ENCODE measurements at regions not wholly inside any gene's neighbourhood (a gene's known extent, or its start where the extent isn't known, plus 50 kb on each side); places are given as distances from the start of the nearest gene placed in this dataset.
A peak's percentile ranks its signal among the peaks of the same experiment; 100 is the strongest.
"Not testable (repeated sequence)": the region's sequence is repeated elsewhere in the genome, so short reads cannot be mapped to it uniquely, and the experiment has no call there.

DNA sequence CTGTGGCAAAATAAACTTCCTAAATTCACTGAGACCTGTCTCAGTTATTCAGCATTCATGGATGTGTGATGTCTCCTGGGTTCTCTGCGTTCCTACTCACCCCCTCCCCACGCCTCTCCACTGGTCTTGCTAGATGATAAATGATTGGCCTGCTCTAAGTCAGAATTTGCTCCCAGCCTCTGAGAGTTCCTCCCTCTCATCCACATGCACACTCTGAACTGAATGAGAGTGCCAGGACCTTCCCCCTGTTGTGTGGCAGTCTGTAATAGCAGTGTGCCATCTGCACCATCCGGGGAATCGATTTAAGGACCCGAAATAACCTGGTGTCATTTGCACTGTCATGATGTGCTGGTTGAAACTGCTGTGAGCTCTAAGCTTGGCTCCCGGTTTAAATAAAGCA, 135.8 kb upstream of the AFDN start:
- no peak for DNase-seq

DNA sequence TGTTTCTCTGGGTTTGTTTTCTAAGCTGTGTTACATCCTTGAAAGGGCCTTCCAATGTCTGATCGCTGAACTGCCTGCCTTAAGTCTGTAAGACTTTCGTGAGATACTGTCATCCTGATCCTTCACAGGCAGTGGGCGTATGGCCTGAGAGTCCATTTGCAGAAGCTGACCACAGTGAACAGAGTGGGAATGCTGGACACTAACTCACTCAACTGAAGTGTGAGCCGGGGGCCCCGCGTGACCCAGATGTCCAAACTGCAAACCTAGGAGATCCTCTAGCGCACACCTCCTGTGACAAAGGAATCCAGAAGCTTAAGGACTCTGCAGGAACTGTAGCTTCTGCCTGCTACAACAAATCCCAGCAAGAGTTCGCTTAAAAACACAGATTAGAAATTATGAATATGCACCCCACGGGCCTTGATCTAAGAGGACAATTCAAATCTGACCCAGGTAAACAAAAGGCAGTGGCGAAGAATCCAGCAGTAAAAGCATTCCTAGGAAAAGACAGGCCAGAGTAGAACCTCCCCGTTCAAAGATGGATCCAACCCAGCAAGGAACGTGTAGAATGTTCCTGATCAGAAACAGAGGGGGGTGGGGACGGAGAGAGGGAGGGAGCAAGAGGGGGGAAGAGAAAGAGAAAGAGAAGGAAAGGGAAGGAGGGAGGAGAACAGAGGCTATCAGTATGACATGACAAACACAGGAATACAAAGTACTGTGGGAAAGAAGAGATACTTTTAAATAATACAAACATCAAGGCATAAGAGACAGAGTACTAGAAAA, 135.0 kb upstream of the AFDN start:
- no peak for DNase-seq

DNA sequence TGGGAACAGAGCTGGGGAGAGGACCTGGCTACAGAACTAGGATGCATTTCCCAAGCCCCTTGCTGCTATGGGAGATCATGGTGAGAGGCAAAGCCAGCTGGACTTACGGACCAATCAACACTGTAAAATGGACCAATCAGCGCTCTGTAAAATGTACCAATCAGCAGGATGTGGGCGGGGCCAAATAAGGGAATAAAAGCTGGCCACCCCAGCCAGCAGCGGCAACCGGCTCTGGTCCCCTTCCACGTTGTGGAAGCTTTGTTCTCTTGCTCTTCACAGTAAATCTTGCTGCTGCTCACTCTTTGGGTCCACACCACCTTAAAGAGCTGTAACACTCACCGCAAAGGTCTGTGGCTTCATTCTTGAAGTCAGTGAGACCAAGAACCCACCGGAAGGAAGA, 133.2 kb upstream of the AFDN start:
- DNase-seq: not testable (repeated sequence)

DNA sequence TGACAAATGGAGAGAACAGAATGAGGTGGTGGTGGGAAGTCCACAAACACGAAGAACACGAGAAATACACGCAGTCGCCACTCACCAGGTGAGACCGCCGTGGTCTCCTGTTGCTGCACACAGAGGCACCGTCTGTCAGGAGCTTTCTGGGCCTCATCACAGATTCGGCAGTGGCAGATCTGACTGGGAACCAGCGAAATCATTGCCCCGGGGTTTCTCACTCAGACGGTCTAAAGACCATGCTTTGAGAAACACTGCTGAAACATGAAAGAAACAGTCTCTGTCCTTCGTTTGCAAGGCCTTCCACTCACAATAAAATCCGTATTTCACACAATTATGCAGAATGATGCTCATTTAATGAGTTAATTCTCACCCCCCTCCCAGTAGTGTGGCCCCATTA, 130.9 kb upstream of the AFDN start:
- DNase-seq: no peak

DNA sequence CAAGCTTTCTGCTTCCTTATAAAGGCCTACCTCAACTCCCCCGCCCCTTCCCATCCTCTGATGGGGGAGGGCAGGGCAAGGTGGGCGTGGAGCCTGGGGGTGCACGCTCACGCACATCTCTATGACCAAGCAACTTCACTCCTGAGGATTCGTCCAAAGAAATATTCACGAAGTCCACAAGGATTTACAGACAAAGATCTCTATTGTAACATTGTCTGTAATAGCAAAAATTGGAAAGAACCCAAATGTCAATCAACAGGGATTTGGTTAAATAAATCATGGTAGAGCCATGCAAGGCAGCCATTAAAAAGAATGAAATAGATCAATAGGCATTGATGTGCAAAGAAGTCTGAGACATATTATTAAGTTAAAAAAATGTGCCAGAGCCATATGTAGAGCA, 130.4 kb upstream of the AFDN start:
- DNase-seq: no peak

DNA sequence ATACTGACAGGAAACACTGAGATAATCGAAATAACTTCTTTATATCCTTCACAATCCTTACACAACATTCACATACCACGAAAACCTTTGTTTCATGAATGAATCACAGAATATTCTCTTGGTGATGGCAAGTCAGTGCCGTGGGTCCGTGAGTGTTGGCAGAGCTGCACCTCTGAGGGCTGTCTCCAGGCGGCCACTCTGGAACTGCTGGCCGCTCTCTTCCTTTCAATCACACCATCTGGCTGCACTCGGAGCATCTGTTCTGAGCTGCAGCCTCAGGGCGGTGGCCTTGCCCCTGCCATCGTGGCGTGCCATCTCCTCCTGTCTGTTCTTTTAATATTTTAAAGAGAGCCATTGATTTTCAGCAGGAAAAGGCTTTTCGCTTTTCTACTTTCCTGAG, 129.4 kb upstream of the AFDN start:
- no peak for DNase-seq

DNA sequence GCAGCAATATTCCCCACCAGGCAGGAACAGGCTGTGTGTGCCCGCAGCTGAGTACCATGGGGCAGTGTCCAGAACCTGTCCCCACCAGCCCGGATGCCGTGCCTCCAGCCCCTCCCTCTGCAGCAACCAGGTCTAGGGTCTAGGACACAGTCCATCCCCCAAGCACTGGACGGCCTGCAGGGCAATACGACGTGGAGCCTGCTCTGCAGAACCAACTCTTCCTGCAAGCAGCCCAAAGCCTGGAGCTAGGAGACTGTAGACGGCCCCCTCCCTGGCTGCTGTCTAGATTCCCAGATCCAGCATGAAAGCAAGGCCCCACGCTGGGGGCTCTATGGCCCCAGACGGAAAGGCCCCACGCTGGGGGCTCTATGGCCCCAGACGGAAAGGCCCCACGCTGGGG, 128.2 kb upstream of the AFDN start:
- no peak for DNase-seq

DNA sequence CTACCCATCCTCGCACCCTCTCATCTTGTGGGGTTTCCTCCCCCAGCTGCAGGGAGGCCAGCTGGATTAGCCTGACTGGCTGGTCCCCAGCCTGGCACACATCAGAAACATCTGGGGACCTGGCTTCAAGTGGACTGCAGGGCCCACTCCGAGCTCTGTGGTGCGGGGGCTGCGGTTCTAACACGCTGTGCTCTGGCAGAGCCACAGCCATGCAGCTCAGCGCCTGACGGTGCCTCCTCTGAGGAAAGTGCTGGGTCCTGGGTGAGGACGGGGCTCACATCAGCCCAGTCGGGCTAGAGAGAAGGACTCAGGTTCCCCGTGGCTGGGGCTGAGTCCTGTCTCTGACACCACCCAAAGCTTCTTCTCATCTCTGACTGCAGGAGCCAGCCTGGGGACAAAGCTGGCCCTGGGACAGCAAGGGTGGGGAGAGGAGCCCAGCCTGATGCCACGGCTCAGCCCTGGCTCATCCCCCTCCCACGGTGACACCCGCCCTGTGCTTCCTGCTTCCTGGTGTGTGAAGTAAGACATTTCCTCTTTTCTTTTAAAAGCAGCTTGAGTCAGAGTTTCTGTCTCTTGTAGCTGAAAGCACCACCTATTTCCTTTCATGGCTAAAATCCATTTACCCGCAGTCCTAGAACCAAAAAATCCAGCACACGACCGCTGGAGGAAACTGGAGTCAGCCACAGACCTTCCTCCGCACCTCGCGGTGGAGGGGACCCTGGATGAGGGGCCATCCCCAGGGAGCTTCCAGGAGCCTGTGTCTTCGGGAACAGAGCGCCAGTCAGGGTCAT, 127.4 kb upstream of the AFDN start:
- DNase-seq: peak; percentile 36 to 64

DNA sequence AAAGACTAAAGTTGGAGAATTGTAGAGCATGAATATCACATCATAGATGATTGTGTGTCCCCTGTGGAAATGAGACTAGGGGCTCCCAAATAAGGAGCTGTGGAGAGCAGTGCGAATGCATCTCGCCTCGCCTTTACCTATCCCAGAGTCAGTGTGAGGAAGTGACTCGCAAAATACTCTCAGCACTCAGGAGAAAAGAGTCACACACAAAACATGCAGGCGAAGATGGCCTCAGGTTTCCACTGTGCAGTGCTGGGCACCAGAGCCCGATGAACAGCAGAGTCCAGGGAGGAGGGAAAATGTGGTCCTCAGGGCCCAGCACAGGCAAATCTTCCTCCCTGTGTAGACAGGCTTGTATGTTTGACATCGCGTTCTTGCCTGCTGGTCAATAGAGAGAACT, 126.5 kb upstream of the AFDN start:
- no peak for DNase-seq

DNA sequence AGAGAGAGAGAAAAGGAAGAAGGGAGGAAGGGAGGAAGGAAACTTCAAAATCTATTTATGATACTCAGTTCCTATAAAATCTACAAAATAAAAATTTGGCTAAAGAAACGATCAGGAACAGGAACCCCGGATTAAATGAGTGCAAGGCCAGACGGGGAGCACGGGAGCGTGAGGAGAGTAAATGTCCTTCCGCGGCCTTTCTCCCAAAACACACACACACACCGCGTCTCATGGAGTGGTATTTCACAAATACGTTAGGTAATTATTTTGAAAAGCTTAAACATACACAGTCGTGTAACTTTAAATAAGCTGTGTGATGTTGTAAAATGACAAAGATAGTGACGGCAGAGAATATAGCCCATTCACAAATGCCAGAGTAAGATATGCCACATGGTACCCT, 125.7 kb upstream of the AFDN start:
- DNase-seq: no peak

DNA sequence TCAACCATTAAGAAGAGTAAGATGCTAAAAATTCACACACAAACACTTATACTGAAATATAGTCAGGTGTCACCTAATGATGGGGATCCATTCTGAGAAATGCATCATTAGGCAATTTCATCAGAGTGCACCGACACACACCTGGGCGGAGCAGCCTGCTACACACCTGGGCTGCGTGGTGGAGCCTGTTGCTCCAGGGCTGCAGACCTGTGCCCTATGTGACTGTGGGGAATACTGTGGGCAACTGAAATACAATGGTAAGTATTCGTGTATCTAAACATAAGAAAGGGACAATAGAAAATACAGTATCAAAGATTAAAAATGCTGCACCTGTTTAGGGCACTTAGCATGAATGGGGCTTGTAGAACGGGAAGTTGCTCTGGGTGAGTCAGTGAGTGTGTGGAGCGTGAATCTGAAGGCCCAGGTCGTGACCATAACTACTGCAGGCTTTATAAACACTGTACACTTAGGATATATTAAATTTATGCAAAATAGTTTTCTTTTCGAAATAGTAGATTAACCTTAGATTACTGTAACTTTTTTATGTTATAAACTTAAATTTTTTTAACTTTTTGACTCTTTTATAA, 124.4 kb upstream of the AFDN start:
- no peak for DNase-seq

DNA sequence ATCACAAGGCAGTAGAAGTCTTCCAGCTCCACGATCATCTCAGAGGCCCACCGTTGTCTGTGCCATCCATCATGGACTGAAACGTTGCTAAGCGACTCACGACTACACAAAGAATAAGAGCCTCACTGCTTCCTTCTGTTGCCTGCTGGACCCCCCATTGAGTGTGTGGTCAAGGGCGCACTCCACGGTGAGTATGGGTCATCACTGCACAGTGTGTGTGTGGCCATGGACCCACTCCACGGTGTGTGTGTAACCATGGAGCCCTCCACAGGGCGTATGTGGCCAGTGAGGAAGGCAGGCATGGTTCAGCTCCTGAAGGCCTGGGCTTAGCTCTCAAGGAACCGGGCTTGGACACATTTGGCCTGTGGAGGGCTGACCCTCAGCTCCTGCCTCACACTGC, 123.4 kb upstream of the AFDN start:
- DNase-seq: no peak

DNA sequence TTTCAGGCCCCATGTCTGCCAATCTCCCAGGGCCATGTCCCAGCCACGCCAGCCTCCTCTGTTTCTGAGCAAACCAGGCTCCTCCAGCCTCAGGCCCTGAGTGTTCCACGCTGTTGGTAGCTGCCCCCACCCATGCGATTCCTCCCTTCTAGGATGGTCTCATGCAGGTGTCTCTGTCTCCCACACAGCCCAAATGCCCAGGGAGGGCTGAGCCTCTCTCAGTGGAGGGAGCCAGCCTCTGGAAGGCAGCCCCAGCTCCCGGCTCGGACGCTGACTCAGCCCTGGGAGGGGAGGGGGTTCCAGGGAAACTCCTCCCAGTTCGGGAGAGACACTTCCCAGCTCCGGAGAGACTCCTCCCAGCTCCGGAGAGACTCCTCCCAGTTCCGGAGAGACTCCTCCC, 122.9 kb upstream of the AFDN start:
- DNase-seq: no peak

DNA sequence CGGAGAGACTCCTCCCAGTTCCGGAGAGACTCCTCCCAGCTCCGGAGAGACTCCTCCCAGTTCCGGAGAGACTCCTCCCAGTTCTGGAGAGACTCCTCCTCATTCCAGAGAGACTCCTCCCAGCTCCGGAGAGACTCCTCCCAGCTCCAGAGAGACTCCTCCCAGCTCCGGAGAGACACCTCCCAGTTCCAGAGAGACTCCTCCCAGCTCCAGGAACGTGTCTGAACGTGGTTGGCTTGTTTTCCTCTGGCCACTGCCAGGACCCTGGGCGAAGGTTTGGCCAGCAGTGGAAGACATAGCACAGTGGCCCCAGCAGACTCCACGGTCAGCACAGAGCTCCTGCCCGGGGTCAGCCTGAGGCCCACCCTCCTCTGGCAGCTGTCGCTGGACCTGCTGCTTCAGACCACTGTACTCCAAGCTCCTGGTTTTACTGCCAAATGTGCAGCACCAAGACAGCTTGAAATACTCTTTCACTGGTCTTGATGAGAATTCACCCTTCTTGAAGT, 122.3 kb upstream of the AFDN start:
- no peak for DNase-seq

DNA sequence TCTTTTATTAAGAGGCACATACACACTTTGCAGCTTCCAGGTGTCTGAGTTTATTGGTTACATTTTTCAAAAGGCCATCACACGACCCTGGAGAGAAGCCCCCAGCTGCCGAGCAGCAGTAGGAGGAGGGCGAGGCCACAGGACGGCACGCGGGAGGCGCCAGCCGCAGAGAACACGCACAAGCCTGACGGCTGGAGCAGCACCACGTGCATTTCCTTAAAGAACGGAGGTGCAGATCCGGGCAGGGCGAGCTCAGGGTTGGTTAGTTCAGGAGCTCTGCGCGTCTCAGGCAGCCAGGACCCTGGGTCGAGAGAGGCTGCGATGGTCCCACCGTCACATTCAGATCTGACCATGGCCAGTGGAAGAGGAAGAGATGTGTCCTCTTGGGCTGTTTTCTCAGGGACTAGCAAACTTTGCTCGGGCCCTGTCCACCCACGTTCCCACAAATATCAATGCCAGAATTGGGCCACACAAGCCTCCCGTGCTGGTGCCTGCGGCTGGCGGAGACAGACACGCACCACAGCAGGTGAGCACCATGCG, 121.4 kb upstream of the AFDN start:
- DNase-seq: no peak

DNA sequence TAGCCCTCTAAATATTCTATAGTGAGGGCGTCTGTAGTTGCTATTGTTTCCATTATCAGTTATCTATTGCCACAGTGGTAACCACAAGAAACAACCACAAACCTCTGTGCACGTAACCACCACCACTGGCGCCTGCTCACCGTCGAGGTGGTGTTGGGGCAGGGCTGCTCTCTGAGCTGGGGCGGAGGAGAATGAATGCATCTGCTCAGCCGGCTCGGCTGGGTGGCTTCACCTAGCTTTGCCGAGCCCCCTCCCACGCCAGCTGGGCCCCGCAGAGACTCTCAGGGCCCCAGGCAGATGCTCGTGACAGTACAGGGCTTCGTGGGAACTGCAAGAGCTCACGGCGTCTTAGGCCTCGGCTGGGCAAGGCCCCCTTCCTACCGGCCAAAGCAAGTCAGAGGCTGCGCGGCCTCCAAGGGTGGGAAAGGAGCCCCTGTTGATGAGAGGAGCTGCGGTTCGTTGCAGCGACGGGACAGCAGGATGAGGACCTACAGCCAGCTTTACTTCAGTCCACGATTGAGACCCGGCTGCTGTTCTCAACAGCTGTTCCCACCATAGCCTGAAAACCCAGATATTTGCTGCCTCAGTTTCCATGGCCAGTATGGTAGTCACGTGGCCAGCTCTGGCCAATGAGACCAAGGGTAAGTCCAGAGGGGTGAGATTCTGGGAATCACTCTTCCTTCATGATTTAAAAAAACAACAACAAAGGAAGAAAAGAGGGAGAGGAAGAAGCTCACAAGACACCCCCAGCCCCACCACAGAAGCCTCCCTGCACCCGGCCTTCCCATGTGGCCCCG, 120.2 kb upstream of the AFDN start:
- peak; percentile 28 to 59 for DNase-seq

DNA sequence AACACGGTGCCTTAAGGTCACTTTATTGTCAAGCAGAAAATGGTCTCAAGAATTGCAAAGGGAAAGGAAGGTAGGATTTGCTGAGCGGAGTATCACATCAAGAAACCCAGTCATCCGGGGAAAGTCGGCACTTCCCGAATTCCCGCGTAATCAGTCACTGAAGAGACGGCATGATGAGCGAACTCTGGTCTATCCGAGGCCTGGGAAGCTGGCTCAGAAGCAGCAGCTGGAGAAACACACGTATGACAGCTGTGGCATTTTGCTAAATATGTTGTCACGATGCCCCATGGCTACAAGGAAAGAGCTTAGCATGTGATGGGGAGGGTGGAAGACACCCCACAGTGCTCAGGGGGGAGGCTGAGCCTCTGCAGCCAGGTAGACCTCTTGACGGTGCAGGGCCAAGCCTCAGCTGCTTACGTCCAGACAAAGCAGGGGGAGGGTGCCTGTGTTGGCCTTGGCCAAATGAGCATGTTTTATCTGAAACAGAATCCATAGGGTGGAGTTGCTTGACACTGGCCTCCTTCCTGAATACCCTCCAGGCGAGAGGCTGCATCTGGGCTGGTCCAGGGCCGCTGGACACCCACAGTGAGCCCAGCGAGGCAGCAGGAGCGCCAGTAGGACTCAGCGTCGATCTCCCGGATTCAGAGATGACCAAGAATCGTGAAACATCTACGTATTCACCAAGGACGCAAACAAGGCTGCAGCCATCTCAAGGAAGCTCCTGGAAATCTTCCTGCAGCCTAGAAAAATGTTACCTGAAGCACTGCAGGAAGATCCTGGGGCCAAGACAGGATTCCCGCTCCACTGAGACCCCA, 118.8 kb upstream of the AFDN start:
- no peak for DNase-seq

DNA sequence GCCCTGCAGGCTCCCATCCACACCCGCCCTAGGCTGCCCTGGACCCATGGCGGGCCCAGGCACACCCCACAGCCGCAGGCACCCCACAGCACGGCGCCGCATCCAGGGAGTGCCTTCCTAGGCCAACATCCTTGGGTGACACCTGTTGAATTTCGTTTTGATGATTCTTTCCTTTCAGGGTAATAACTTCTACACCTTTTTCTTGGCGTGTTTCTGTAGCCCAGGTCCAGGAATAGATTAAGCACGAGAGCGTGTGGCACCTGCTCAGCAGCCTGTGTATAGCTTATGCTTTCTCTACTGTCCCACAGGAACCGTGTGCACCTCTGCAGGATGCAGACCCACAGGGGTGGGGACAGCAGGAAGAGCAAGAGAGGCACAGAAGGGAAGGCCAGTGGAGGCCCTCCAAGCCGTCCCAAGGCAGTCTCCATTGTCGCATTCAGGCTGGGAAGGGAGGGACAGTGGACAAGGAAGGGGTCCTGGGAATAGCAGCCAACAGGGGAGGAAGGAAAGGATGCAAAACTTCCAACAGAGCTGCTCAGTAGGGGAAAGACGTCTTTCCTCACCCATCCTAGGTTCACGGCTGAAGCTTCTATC, 118.1 kb upstream of the AFDN start:
- no peak for DNase-seq

DNA sequence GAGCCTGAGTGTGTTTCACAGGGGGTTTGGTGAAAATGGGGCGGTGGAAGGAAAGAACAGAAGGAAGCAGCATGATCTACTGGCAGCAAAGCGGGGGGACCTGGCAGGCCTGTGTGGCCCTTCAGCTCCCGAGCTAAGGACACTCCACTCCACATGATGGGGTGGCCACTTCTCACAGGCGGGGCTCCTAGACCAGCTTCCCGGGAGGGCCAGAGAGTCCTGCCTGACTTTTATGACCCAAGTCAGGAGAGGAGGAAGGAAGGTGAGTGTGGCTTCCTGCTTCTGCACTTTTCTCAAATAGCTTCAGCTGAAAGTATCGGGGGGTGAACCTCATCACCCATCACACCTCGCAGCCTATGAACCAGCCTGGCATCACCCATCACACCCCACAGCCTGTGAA, 117.5 kb upstream of the AFDN start:
- DNase-seq: no peak

DNA sequence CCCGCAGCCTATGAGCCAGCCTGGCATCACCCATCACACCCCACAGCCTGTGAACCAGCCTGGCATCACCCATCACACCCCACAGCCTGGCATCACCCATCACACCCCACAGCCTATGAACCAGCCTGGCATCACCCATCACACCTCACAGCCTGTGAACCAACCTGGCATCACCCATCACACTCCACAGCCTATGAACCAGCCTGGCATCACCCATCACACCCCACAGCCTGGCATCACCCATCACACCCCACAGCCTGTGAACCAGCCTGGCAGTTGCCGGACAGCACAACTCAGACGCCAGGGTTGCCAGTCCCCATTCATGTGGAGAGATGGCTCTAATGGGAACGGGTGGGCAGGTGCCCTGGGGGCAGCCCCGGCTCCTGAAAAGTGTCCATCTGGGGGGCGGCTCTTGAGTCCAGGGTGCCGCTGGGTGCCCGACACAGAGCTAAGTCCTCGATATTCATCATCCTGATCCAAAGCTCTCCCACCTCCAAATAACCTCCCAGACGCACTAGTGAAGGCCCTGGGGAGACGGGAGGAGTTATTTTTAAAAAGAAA, 116.9 kb upstream of the AFDN start:
- not testable (repeated sequence) for DNase-seq

DNA sequence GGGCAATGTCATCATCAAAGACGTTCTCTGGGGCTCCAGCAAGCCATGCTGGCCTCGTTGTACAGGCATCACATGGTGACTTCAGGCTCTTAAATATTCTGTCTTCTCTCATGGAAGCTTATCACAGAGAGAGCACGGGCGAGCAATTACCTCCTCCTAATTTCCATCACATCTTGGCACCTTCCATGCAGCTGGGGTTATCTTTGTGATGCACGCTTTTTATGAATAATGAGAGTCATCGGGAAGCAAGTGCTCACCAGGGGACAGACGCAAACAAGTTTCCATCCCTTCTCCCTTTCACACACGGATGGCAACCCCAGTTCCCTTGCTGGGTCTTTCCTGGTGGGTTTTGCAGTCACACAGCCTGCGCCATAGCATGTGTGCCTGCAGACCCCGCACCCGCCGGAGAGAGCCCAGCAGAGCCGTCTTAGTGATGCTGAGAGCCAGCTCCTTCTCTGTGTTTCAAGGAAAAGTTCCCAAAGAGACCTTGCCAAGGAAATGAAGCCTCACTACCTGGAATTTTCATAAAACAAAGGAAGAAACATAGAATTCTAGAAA, 116.3 kb upstream of the AFDN start:
- no peak for DNase-seq

Measured in CD4-positive, alpha-beta T cell treated with Interferon alpha-2 for 1 hour (primary cell).